HCT116 (cell line): ENCODE measurements at regions not wholly inside any gene's neighbourhood (a gene's known extent, or its start where the extent isn't known, plus 50 kb on each side); places are given as distances from the start of the nearest gene placed in this dataset.

Source experiments
- ATAC-seq: fragments of 200-7000 bp; cut with Tn5 transposase; 2 replicates; pipeline ENCODE4 v1.9.1; 2020; ENCODE audit warnings: mild to moderate bottlenecking, moderate library complexity
- BruUV-seq: library from RNA; stranded (reverse); fragments of 400-500 nt; replicated peaks from 2 replicates; lab custom pipeline; 2021; lab: Mats Ljungman, UMichigan
- CTCF ChIA-PET: fragments of 300-600 bp; sonication (Branson Sonifier 250); formaldehyde crosslinking; loops from one replicate; lab custom pipeline; 2021; ENCODE audit warnings: antibody characterized with exemption; lab: Charles Lee
- POLR2A ChIA-PET: fragments of 300-600, 350-600 bp; sonication (Branson Sonifier 250); formaldehyde crosslinking; loops from one replicate; lab custom pipeline; 2021; ENCODE audit warnings: antibody characterized with exemption; lab: Charles Lee
- RAD21 ChIA-PET, 2 experiments: fragments of 300-600 bp; sonication (Branson Sonifier 250); formaldehyde crosslinking; loops; one replicate each; lab custom pipeline; 2023; ENCODE audit warnings: low total read pairs in 2 of 2; ENCODE audit not compliant: uncharacterized antibody in 2 of 2, unreplicated experiment in 2 of 2, low non-redundant PET in 1 of 2; lab: Charles Lee
- DNase-seq: peaks from one replicate; pipeline ENCODE4 v3.0.0-alpha.2; 2010; ENCODE audit warnings: low read depth, low spot score
- H2AFZ ChIP-seq: fragments of 200-600 bp; shearing (Covaris generic), sonication (generic); 2 replicates; pipeline ENCODE4 v1.6.1; 2017; ENCODE audit warnings: low read depth, mixed run types, mixed read lengths, antibody characterized with exemption, low read length; ENCODE audit not compliant: poor library complexity, severe bottlenecking
- H3K27ac ChIP-seq: 2 replicates; pipeline ENCODE4 v1.5.1; 2012; ENCODE audit warnings: low read depth, low read length
- H3K27me3 ChIP-seq: fragments of 200-600 bp; sonication (generic); 2 replicates; pipeline ENCODE4 v1.6.1; 2016; ENCODE audit warnings: mixed run types, low read length, mixed read lengths; ENCODE audit not compliant: insufficient read depth
- H3K36me3 ChIP-seq, 2 experiments: fragments of 200-500 bp in 1 of 2; fragments of 200-600 bp in 1 of 2; sonication (Bioruptor generic) in 1 of 2; sonication (generic) in 1 of 2; 2 replicates each; pipeline versions ENCODE4 v1.5.1 to v1.6.1; 2014 to 2016; ENCODE audit warnings: low read length in 2 of 2, inconsistent platforms in 1 of 2, mixed read lengths in 1 of 2, mixed run types in 1 of 2; ENCODE audit not compliant: insufficient read depth in 2 of 2, control insufficient read depth in 1 of 2
- H3K4me1 ChIP-seq, 2 experiments: fragments of 200-600 bp in 1 of 2; sonication (generic) in 1 of 2; 2 replicates each; pipeline versions ENCODE4 v1.5.1 to v1.6.1; 2012 to 2017; ENCODE audit warnings: low read length in 2 of 2, inconsistent platforms in 1 of 2, mild to moderate bottlenecking in 1 of 2, mixed read lengths in 1 of 2, mixed run types in 1 of 2, moderate library complexity in 1 of 2; ENCODE audit not compliant: insufficient read depth in 2 of 2, control insufficient read depth in 1 of 2
- H3K4me2 ChIP-seq: fragments of 200-600 bp; sonication (generic); 2 replicates; pipeline ENCODE4 v1.6.1; 2017; ENCODE audit warnings: mixed run types, low read length, mixed read lengths
- H3K4me3 ChIP-seq, 2 experiments: fragments of 200-600 bp in 1 of 2; sonication (generic) in 1 of 2; replicated peaks in 1 of 2; 2 replicates each; pipeline ENCODE4 v1.5.1; 2011 to 2016; ENCODE audit warnings: low read length in 2 of 2, control low read depth in 1 of 2, low read depth in 1 of 2, mild to moderate bottlenecking in 1 of 2, mixed read lengths in 1 of 2, mixed run types in 1 of 2
- H3K79me2 ChIP-seq: fragments of 200-600 bp; sonication (generic); 2 replicates; pipeline ENCODE4 v1.6.1; 2017; ENCODE audit warnings: mild to moderate bottlenecking, mixed run types, low read length, moderate library complexity, mixed read lengths; ENCODE audit not compliant: insufficient read depth
- H3K9ac ChIP-seq: fragments of 200-600 bp; sonication (generic); 2 replicates; pipeline ENCODE4 v1.6.1; 2016; ENCODE audit warnings: low read length, mixed read lengths
- H3K9me2 ChIP-seq: fragments of 200-600 bp; sonication (generic), shearing (Covaris generic); 2 replicates; pipeline ENCODE4 v1.6.1; 2017; ENCODE audit warnings: mixed run types, mild to moderate bottlenecking, moderate library complexity; ENCODE audit not compliant: insufficient read depth
- H3K9me3 ChIP-seq, 2 experiments: fragments of 200-500 bp in 1 of 2; fragments of 200-600 bp in 1 of 2; sonication (Bioruptor generic) in 1 of 2; sonication (generic) in 1 of 2; 2 replicates each; pipeline ENCODE4 v1.6.1; 2014 to 2017; ENCODE audit warnings: low read length in 2 of 2, mixed read lengths in 2 of 2, inconsistent platforms in 1 of 2, low read depth in 1 of 2, mild to moderate bottlenecking in 1 of 2, mixed run types in 1 of 2, moderate library complexity in 1 of 2; ENCODE audit not compliant: control insufficient read depth in 1 of 2, insufficient read depth in 1 of 2
- H4K20me1 ChIP-seq: fragments of 200-600 bp; sonication (generic), shearing (Covaris generic); 2 replicates; pipeline ENCODE4 v1.6.1; 2017; ENCODE audit warnings: mixed run types, mild to moderate bottlenecking, moderate library complexity; ENCODE audit not compliant: insufficient read depth
- EGR1 ChIP-seq: IDR thresholded peaks from 2 replicates; pipeline ENCODE4 v1.6.1; 2012; ENCODE audit warnings: low read depth
- EZH2 ChIP-seq: fragments of 200-600 bp; sonication (generic); IDR thresholded peaks from 2 replicates; pipeline ENCODE4 v1.6.1; 2017; ENCODE audit warnings: antibody characterized with exemption, mixed run types
- EZH2phosphoT487 ChIP-seq: fragments of 200-600 bp; IDR thresholded peaks from 2 replicates; pipeline ENCODE4 v1.6.1; 2018; ENCODE audit warnings: antibody characterized with exemption, borderline replicate concordance
- SIN3A ChIP-seq: IDR thresholded peaks from 2 replicates; pipeline ENCODE4 v1.6.1; 2012; ENCODE audit warnings: low read depth
- SP1 ChIP-seq: IDR thresholded peaks from 2 replicates; pipeline ENCODE4 v1.6.1; 2012; ENCODE audit warnings: low read depth
- TCF7L2 ChIP-seq: IDR thresholded peaks from 2 replicates; pipeline ENCODE4 v1.7.0; 2011; ENCODE audit warnings: borderline replicate concordance, inconsistent platforms; ENCODE audit not compliant: insufficient read depth, insufficient read length; ENCODE audit errors: extremely low read depth
- ZFX ChIP-seq: fragments of 450-650 bp; IDR thresholded peaks from 2 replicates; pipeline ENCODE4 v1.6.1; 2017
- intact Hi-C: fragments of 100-400 bp; cut with micrococcal nuclease; formaldehyde crosslinking; loops from 2 replicates; pipeline ENCODE4 v1.10.0; 2022
- TF ChIP-seq, protein P1 (sequence below): IDR thresholded peaks from 2 replicates; pipeline ENCODE4 v1.6.1; 2012; ENCODE audit warnings: low read depth
- TF ChIP-seq, protein P2 (sequence below): IDR thresholded peaks from 2 replicates; pipeline ENCODE4 v1.6.1; 2011; ENCODE audit warnings: mild to moderate bottlenecking, low read length, moderate library complexity; ENCODE audit not compliant: insufficient replicate concordance; ENCODE audit errors: extremely low read depth

DNA sequence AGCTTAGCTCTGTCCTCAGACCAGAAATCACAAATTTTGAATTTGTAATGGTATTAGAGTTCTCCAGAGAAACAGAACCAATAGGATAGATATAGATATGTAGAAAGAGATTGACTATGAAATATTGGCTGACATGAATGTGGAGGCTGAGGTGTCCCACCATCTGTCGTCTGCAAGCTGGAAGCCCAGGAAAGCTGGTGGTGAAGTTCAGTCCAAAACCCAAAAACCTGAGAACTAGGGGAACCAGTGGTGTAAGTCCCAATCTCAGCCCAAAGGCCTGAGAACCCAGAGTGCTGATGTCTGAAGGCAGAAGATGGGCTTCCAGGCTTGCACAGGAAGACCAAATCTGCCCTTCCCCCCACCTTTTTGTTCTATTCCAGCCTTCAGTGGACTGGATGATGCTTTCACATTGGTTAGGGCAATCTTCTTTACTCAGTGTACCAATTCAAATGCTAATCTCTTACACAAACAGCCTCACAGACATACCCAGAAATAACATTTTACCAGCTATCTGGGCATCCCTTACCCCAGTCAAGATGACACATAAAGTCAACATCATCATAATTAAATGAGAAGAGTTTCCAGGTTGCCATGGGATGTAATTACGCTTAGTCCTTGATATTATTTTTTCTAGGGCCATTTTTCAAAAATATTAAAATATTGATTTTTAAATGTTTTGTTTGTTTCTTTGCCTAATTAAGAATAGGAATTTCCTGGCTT, 570.8 kb downstream of the UTRN start:
- no peak for ATAC-seq
- Histone ChIP-seq H3K79me2 (no peaks in the 10 kb centered on the region), H3K27me3 (no peaks in the 10 kb centered on the region), H4K20me1 (no peaks in the 10 kb centered on the region), H2AFZ (no peak overlapping the region), H3K4me3 (no peak overlapping the region), H3K4me2 (no peak overlapping the region), H3K9me3 (no peaks in the 10 kb centered on the region)
- intact Hi-C loops, result no loop called here
- POLR2A ChIA-PET, result no interaction called here
- TF ChIP-seq TCF7L2 (no peak), EGR1 (no peak), SIN3A (no peak), SP1 (no peak), ZFX (no peak), EZH2 (no peak), EZH2phosphoT487 (no peak)
- TF ChIP-seq, protein P1, sequence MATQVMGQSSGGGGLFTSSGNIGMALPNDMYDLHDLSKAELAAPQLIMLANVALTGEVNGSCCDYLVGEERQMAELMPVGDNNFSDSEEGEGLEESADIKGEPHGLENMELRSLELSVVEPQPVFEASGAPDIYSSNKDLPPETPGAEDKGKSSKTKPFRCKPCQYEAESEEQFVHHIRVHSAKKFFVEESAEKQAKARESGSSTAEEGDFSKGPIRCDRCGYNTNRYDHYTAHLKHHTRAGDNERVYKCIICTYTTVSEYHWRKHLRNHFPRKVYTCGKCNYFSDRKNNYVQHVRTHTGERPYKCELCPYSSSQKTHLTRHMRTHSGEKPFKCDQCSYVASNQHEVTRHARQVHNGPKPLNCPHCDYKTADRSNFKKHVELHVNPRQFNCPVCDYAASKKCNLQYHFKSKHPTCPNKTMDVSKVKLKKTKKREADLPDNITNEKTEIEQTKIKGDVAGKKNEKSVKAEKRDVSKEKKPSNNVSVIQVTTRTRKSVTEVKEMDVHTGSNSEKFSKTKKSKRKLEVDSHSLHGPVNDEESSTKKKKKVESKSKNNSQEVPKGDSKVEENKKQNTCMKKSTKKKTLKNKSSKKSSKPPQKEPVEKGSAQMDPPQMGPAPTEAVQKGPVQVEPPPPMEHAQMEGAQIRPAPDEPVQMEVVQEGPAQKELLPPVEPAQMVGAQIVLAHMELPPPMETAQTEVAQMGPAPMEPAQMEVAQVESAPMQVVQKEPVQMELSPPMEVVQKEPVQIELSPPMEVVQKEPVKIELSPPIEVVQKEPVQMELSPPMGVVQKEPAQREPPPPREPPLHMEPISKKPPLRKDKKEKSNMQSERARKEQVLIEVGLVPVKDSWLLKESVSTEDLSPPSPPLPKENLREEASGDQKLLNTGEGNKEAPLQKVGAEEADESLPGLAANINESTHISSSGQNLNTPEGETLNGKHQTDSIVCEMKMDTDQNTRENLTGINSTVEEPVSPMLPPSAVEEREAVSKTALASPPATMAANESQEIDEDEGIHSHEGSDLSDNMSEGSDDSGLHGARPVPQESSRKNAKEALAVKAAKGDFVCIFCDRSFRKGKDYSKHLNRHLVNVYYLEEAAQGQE, result no peak
- TF ChIP-seq, protein P2, sequence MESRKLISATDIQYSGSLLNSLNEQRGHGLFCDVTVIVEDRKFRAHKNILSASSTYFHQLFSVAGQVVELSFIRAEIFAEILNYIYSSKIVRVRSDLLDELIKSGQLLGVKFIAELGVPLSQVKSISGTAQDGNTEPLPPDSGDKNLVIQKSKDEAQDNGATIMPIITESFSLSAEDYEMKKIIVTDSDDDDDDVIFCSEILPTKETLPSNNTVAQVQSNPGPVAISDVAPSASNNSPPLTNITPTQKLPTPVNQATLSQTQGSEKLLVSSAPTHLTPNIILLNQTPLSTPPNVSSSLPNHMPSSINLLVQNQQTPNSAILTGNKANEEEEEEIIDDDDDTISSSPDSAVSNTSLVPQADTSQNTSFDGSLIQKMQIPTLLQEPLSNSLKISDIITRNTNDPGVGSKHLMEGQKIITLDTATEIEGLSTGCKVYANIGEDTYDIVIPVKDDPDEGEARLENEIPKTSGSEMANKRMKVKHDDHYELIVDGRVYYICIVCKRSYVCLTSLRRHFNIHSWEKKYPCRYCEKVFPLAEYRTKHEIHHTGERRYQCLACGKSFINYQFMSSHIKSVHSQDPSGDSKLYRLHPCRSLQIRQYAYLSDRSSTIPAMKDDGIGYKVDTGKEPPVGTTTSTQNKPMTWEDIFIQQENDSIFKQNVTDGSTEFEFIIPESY, result no peak
- TF ChIP-seq, all 23 proteins: peak for 0
- CTCF ChIA-PET, result no interaction called here
- DNase-seq, result no peak
- BruUV-seq, result no TSS peak
- Histone ChIP-seq H3K9ac (no peak overlapping the region), H3K9me2 (no peaks in the 10 kb centered on the region), H3K4me1 (no peaks in the 10 kb centered on the region), H3K27ac (no peak overlapping the region), H3K36me3 (no peaks in the 10 kb centered on the region)
- RAD21 ChIA-PET, result no interaction called here
